Neural cell (in vitro differentiated cells): ENCODE measurements at regions not wholly inside any gene's neighbourhood (a gene's known extent, or its start where the extent isn't known, plus 50 kb on each side); places are given as distances from the start of the nearest gene placed in this dataset.

Experiments
- H2AFZ ChIP-seq: fragments of 200-600, 300-800 bp; sonication (generic), shearing (Covaris generic); 2 replicates; pipeline ENCODE4 v1.6.0; 2014; ENCODE audit warnings: low read depth, mild to moderate bottlenecking, antibody characterized with exemption, low read length, moderate library complexity
- H3F3A ChIP-seq: fragments of 200-600 bp; shearing (Covaris generic); 2 replicates; pipeline ENCODE4 v1.6.1; 2016; ENCODE audit warnings: mild to moderate bottlenecking, moderate library complexity, mixed read lengths, antibody characterized with exemption, low read length; ENCODE audit not compliant: insufficient read depth, poor library complexity, severe bottlenecking
- H3K27ac ChIP-seq: fragments of 200-600, 300-800 bp; sonication (generic), shearing (Covaris generic); 2 replicates; pipeline ENCODE4 v1.5.1; 2014; ENCODE audit warnings: mild to moderate bottlenecking, low read length, moderate library complexity
- H3K27me3 ChIP-seq: fragments of 300-800, 200-600 bp; sonication (generic), shearing (Covaris generic); 2 replicates; pipeline ENCODE4 v1.6.0; 2014; ENCODE audit warnings: mild to moderate bottlenecking, low read depth, low read length, moderate library complexity; ENCODE audit not compliant: insufficient read depth
- H3K36me3 ChIP-seq: fragments of 300-800, 200-600 bp; sonication (generic), shearing (Covaris generic); 2 replicates; pipeline ENCODE4 v1.5.1; 2014; ENCODE audit warnings: mild to moderate bottlenecking, antibody characterized with exemption, low read length, moderate library complexity; ENCODE audit not compliant: insufficient read depth
- H3K4me2 ChIP-seq: fragments of 300-800, 200-600 bp; sonication (generic), shearing (Covaris generic); 2 replicates; pipeline ENCODE4 v1.6.0; 2014; ENCODE audit warnings: mild to moderate bottlenecking, low read length
- H3K4me3 ChIP-seq: fragments of 300-800, 200-600 bp; sonication (generic), shearing (Covaris generic); 2 replicates; pipeline ENCODE4 v1.5.1; 2014; ENCODE audit warnings: mild to moderate bottlenecking, low read length, moderate library complexity
- H3K79me2 ChIP-seq: fragments of 200-600 bp; shearing (Covaris generic); replicated peaks from 2 replicates; pipeline ENCODE4 v1.6.0; 2014; ENCODE audit warnings: mild to moderate bottlenecking, low read length, moderate library complexity; ENCODE audit not compliant: insufficient read depth
- H3K9ac ChIP-seq: fragments of 300-800, 200-600 bp; sonication (generic), shearing (Covaris generic); 2 replicates; pipeline ENCODE4 v1.6.1; 2016; ENCODE audit warnings: mild to moderate bottlenecking, low read length, mixed read lengths
- H3K9me2 ChIP-seq: fragments of 200-600 bp; shearing (Covaris generic); 2 replicates; pipeline ENCODE4 v1.6.1; 2016; ENCODE audit warnings: mild to moderate bottlenecking, low read length, mixed read lengths; ENCODE audit not compliant: insufficient read depth
- H3K9me3 ChIP-seq: fragments of 200-600, 300-800 bp; sonication (generic), shearing (Covaris generic); 2 replicates; pipeline ENCODE4 v1.6.1; 2016; ENCODE audit warnings: mild to moderate bottlenecking, mixed run types, low read length, moderate library complexity, mixed read lengths
- H4K20me1 ChIP-seq: fragments of 200-600 bp; shearing (Covaris generic); 2 replicates; pipeline ENCODE4 v1.6.1; 2016; ENCODE audit warnings: mild to moderate bottlenecking, mixed run types; ENCODE audit not compliant: insufficient read depth
- EP300 ChIP-seq: fragments of 450-650 bp; conservative IDR thresholded peaks from 2 replicates; pipeline ENCODE4 v1.6.1; 2014; ENCODE audit warnings: antibody characterized with exemption, mild to moderate bottlenecking, moderate library complexity; ENCODE audit not compliant: poor library complexity, severe bottlenecking
- EZH2 ChIP-seq: fragments of 200-600, 300-800 bp; shearing (Covaris generic), sonication (generic); IDR thresholded peaks from 2 replicates; pipeline ENCODE4 v1.6.1; 2014; ENCODE audit warnings: antibody characterized with exemption, low read length, borderline replicate concordance, mild to moderate bottlenecking; ENCODE audit not compliant: insufficient read depth, poor library complexity, severe bottlenecking
- MXI1 ChIP-seq: fragments of 450-650 bp; conservative IDR thresholded peaks from 2 replicates; pipeline ENCODE4 v1.6.1; 2014; ENCODE audit warnings: antibody characterized with exemption, mild to moderate bottlenecking; ENCODE audit not compliant: poor library complexity, severe bottlenecking
- POLR2AphosphoS5 ChIP-seq: IDR thresholded peaks from 2 replicates; pipeline ENCODE4 v1.6.1; 2012
- RAD21 ChIP-seq: fragments of 450-650 bp; conservative IDR thresholded peaks from 2 replicates; pipeline ENCODE4 v1.6.1; 2014; ENCODE audit warnings: antibody characterized with exemption, mild to moderate bottlenecking, moderate library complexity
- REST ChIP-seq: IDR thresholded peaks from 2 replicates; pipeline ENCODE4 v1.6.1; 2012; ENCODE audit warnings: borderline replicate concordance
- SMC3 ChIP-seq: fragments of 450-650 bp; conservative IDR thresholded peaks from 2 replicates; pipeline ENCODE4 v1.6.1; 2014; ENCODE audit warnings: antibody characterized with exemption, mild to moderate bottlenecking, moderate library complexity; ENCODE audit not compliant: poor library complexity
- TAF1 ChIP-seq: IDR thresholded peaks from 2 replicates; pipeline ENCODE4 v1.6.1; 2012; ENCODE audit warnings: low read depth
- TF ChIP-seq, protein P1 (sequence below): fragments of 450-650 bp; IDR thresholded peaks from 2 replicates; pipeline ENCODE4 v1.5.1; 2014; ENCODE audit warnings: antibody characterized with exemption, mild to moderate bottlenecking, moderate library complexity; ENCODE audit not compliant: poor library complexity, severe bottlenecking

- Histone ChIP-seq H3K4me2 (no peak overlapping the region), H3K36me3 (no peaks in the 10 kb centered on the region), H3K9me3 (no peaks in the 10 kb centered on the region), H3K27ac (no peak overlapping the region), H3K79me2 (no peaks in the 10 kb centered on the region), H2AFZ (no peak overlapping the region), H3F3A (no peaks in the 10 kb centered on the region), H3K9ac (no peak overlapping the region), H3K9me2 (no peaks in the 10 kb centered on the region), H3K27me3 (no peaks in the 10 kb centered on the region), H4K20me1 (no peaks in the 10 kb centered on the region), H3K4me3 (no peak overlapping the region)
- TF ChIP-seq REST (no peak), EP300 (no peak), RAD21 (no peak), POLR2AphosphoS5 (no peak), MXI1 (no peak), EZH2 (no peak), TAF1 (no peak), SMC3 (no peak)
- TF ChIP-seq, protein P1, sequence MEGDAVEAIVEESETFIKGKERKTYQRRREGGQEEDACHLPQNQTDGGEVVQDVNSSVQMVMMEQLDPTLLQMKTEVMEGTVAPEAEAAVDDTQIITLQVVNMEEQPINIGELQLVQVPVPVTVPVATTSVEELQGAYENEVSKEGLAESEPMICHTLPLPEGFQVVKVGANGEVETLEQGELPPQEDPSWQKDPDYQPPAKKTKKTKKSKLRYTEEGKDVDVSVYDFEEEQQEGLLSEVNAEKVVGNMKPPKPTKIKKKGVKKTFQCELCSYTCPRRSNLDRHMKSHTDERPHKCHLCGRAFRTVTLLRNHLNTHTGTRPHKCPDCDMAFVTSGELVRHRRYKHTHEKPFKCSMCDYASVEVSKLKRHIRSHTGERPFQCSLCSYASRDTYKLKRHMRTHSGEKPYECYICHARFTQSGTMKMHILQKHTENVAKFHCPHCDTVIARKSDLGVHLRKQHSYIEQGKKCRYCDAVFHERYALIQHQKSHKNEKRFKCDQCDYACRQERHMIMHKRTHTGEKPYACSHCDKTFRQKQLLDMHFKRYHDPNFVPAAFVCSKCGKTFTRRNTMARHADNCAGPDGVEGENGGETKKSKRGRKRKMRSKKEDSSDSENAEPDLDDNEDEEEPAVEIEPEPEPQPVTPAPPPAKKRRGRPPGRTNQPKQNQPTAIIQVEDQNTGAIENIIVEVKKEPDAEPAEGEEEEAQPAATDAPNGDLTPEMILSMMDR: no peak
These were observed 243.4 kb upstream of the STS start for GRCh38 chrX:6904156-6904555.

- Histone ChIP-seq H3K27ac (no peak overlapping the region), H3K36me3 (no peaks in the 10 kb centered on the region), H3K27me3 (no peaks in the 10 kb centered on the region)
These were observed 249.1 kb upstream of the STS start for GRCh38 chrX:6898371-6898770.

More at GRCh38 chrX:6898371-6898770, 249.1 kb upstream of the STS start:
- Histone ChIP-seq H2AFZ (no peak overlapping the region), H3K4me2 (no peak overlapping the region), H3K9me2 (no peaks in the 10 kb centered on the region), H3K9me3 (no peaks in the 10 kb centered on the region), H3K4me3 (no peak overlapping the region), H3K9ac (no peak overlapping the region), H3F3A (no peaks in the 10 kb centered on the region), H3K79me2 (no peaks in the 10 kb centered on the region), H4K20me1 (no peaks in the 10 kb centered on the region)
- TF ChIP-seq RAD21: no peak
- no peak for TF ChIP-seq REST
- TF ChIP-seq EZH2: no peak
- TF ChIP-seq SMC3: no peak
- no peak for TF ChIP-seq EP300
- no peak for TF ChIP-seq POLR2AphosphoS5
- TF ChIP-seq, protein P1: no peak
- no peak for TF ChIP-seq MXI1
- TF ChIP-seq TAF1: no peak
